ENCODE measurements at regions not wholly inside any gene's neighbourhood (a gene's known extent, or its start where the extent isn't known, plus 50 kb on each side); places are given as distances from the start of the nearest gene placed in this dataset.

DNA sequence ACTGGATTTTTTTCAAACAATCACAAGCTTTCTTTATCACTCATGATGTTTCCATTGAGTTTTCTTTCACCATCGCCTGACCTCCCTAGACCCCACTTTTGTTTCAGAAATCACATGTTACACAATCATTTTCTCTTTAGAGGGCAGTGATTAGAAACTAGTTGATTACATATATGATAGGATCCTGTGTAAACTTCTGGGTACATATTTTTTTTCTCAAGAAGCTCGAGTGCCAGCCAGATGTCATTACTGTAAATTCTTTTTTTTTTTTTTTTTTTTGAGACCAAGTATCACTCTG, 62.4 kb upstream of the PSMA6 start:
- TF ChIP-seq, protein P1, sequence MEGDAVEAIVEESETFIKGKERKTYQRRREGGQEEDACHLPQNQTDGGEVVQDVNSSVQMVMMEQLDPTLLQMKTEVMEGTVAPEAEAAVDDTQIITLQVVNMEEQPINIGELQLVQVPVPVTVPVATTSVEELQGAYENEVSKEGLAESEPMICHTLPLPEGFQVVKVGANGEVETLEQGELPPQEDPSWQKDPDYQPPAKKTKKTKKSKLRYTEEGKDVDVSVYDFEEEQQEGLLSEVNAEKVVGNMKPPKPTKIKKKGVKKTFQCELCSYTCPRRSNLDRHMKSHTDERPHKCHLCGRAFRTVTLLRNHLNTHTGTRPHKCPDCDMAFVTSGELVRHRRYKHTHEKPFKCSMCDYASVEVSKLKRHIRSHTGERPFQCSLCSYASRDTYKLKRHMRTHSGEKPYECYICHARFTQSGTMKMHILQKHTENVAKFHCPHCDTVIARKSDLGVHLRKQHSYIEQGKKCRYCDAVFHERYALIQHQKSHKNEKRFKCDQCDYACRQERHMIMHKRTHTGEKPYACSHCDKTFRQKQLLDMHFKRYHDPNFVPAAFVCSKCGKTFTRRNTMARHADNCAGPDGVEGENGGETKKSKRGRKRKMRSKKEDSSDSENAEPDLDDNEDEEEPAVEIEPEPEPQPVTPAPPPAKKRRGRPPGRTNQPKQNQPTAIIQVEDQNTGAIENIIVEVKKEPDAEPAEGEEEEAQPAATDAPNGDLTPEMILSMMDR (conservative IDR thresholded peaks at IDR 0.05; ENCODE audit: low read length) = peak; percentile 57
- no peak for TF ChIP-seq EZH2phosphoT487 (IDR thresholded peaks at IDR 0.05; ENCODE audit: borderline replicate concordance, low read depth, low read length)
